Esophagus squamous epithelium (tissue), 4 donors: ENCODE measurements at regions not wholly inside any gene's neighbourhood (a gene's known extent, or its start where the extent isn't known, plus 50 kb on each side); places are given as distances from the start of the nearest gene placed in this dataset.

ENCODE experiments used
- POLR2A ChIP-seq, 4 donors: fragments of 450-650 bp; IDR thresholded peaks; one replicate each; pipeline ENCODE4 v1.6.1; 2017; ENCODE audit warnings: antibody characterized with exemption in 4 of 4, mild to moderate bottlenecking in 4 of 4, moderate library complexity in 3 of 4
- TF ChIP-seq, protein P1 (sequence below), 6 experiments: fragments of 450-650 bp in 4 of 6; fragments of 200-600 bp in 2 of 6; sonication (generic) in 2 of 6; IDR thresholded peaks; one replicate each; pipeline ENCODE4 v1.5.1; 2016 to 2019; ENCODE audit warnings: antibody characterized with exemption in 6 of 6, mild to moderate bottlenecking in 4 of 6, moderate library complexity in 4 of 6

- no peak for TF ChIP-seq POLR2A (IDR thresholded peaks at IDR 0.05)
- TF ChIP-seq, protein P1, sequence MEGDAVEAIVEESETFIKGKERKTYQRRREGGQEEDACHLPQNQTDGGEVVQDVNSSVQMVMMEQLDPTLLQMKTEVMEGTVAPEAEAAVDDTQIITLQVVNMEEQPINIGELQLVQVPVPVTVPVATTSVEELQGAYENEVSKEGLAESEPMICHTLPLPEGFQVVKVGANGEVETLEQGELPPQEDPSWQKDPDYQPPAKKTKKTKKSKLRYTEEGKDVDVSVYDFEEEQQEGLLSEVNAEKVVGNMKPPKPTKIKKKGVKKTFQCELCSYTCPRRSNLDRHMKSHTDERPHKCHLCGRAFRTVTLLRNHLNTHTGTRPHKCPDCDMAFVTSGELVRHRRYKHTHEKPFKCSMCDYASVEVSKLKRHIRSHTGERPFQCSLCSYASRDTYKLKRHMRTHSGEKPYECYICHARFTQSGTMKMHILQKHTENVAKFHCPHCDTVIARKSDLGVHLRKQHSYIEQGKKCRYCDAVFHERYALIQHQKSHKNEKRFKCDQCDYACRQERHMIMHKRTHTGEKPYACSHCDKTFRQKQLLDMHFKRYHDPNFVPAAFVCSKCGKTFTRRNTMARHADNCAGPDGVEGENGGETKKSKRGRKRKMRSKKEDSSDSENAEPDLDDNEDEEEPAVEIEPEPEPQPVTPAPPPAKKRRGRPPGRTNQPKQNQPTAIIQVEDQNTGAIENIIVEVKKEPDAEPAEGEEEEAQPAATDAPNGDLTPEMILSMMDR (IDR thresholded peaks at IDR 0.05): no peak
These were observed 479.2 kb upstream of the LRRC7 start for GRCh38 chr1:69088571-69088970.
